Chondrocyte (in vitro differentiated cells): ENCODE measurements at regions not wholly inside any gene's neighbourhood (a gene's known extent, or its start where the extent isn't known, plus 50 kb on each side); places are given as distances from the start of the nearest gene placed in this dataset.

Experiments used
- DNase-seq: peaks from one replicate; pipeline ENCODE4 v3.0.0; 2021; ENCODE audit warnings: mixed read lengths, low spot score
- H3K27ac Mint-ChIP-seq: one replicate; pipeline ENCODE4 v1.8.0; 2021; ENCODE audit warnings: mild to moderate bottlenecking, moderate library complexity, mixed read lengths; ENCODE audit not compliant: unreplicated experiment
- H3K27me3 Mint-ChIP-seq: 2 replicates; pipeline ENCODE4 v1.8.0; 2021; ENCODE audit warnings: low read depth, mixed read lengths
- H3K36me3 Mint-ChIP-seq: 2 replicates; pipeline ENCODE4 v1.8.0; 2021; ENCODE audit warnings: low read depth, mixed read lengths
- H3K4me1 Mint-ChIP-seq: 2 replicates; pipeline ENCODE4 v1.8.0; 2021; ENCODE audit warnings: low read depth, mild to moderate bottlenecking, mixed read lengths
- H3K4me3 Mint-ChIP-seq: one replicate; pipeline ENCODE4 v1.8.0; 2021; ENCODE audit warnings: mild to moderate bottlenecking, moderate library complexity, mixed read lengths; ENCODE audit not compliant: unreplicated experiment
- H3K9me3 Mint-ChIP-seq: 2 replicates; pipeline ENCODE4 v1.8.0; 2021; ENCODE audit warnings: low read depth, mixed read lengths
- TF ChIP-seq, protein P1 (sequence below): fragments of 200-600 bp; sonication (generic); IDR thresholded peaks from 2 replicates; pipeline ENCODE4 v1.5.0; 2021; ENCODE audit warnings: antibody characterized with exemption, mild to moderate bottlenecking, moderate library complexity

DNA sequence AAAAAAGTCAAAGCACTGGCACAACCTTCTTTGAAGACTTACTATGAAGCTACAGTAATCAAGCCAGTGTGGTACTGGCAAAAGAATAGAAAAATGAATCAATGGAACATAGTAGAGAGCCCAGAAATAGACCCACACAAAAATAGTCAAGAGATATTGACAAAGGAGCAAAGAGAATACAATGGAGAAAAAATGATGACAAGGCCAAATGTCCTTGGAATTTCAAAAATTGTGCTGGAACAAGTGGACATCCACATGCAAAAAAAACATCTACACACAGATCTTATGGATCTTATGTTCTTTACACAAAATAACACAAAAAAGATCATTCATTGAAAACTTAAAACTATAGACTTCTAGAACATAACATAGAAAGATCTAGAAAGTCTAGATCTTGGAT is 1379.7 kb upstream of the SEL1L start:
- Mint-ChIP-seq H3K27me3 (peaks cover 6% of the 10 kb centered on the region), H3K4me1 (no peaks in the 10 kb centered on the region), H3K4me3 (no peak overlapping the region), H3K36me3 (no peaks in the 10 kb centered on the region), H3K9me3 (no peaks in the 10 kb centered on the region), H3K27ac (no peak overlapping the region)
- no peak for DNase-seq
- TF ChIP-seq, protein P1, sequence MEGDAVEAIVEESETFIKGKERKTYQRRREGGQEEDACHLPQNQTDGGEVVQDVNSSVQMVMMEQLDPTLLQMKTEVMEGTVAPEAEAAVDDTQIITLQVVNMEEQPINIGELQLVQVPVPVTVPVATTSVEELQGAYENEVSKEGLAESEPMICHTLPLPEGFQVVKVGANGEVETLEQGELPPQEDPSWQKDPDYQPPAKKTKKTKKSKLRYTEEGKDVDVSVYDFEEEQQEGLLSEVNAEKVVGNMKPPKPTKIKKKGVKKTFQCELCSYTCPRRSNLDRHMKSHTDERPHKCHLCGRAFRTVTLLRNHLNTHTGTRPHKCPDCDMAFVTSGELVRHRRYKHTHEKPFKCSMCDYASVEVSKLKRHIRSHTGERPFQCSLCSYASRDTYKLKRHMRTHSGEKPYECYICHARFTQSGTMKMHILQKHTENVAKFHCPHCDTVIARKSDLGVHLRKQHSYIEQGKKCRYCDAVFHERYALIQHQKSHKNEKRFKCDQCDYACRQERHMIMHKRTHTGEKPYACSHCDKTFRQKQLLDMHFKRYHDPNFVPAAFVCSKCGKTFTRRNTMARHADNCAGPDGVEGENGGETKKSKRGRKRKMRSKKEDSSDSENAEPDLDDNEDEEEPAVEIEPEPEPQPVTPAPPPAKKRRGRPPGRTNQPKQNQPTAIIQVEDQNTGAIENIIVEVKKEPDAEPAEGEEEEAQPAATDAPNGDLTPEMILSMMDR, result no peak

DNA sequence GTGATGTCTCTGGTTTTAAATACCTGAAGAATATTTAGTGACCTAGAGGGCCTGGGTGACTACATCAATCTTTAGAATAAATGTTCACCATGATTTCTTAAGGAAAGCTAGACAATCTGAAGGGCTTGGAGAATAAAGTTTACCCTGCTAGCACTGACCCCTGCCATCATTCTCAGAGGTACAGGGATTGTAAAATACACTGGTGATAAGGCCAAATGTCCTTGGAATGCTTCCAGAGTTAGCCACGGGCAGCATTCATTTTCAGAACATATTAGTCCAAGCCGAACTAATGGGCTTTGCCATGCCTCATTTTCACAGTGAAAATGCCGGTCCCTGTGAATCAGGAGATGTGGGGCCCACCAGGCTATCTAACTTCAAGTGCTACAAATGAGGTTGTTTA is 1381.7 kb upstream of the SEL1L start:
- TF ChIP-seq, protein P1, result no peak
- H3K4me3 Mint-ChIP-seq, result no peak overlapping the region
- H3K9me3 Mint-ChIP-seq, result no peaks in the 10 kb centered on the region
- no peak for DNase-seq
- peaks cover 4% of the 10 kb centered on the region for H3K27me3 Mint-ChIP-seq
- H3K36me3 Mint-ChIP-seq, result no peaks in the 10 kb centered on the region
- no peaks in the 10 kb centered on the region for H3K4me1 Mint-ChIP-seq
- no peak overlapping the region for H3K27ac Mint-ChIP-seq

DNA sequence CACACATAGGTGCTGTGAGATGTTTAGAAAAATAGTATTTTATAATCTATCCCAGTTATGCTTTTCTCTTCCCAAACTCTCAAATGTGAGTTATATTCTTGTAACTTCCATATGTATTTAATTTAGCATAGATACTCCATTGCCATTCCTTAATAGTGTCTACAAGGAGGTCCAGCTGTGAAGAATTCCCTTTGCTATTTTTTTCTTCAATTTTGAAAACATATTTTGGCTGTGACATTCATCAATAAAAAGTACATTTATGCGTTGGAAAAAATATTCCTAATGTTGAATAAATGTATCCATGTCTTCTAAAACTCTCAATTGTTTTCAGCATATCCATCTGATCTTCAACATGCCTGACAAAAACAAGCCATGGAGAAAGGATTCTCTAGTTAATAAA is 1402.0 kb upstream of the SEL1L start:
- Mint-ChIP-seq H3K27me3 (peaks cover 3% of the 10 kb centered on the region), H3K27ac (no peak overlapping the region), H3K4me1 (no peaks in the 10 kb centered on the region), H3K4me3 (no peak overlapping the region), H3K36me3 (no peaks in the 10 kb centered on the region), H3K9me3 (peaks cover 3% of the 10 kb centered on the region)
- no peak for DNase-seq
- TF ChIP-seq, protein P1, result no peak

DNA sequence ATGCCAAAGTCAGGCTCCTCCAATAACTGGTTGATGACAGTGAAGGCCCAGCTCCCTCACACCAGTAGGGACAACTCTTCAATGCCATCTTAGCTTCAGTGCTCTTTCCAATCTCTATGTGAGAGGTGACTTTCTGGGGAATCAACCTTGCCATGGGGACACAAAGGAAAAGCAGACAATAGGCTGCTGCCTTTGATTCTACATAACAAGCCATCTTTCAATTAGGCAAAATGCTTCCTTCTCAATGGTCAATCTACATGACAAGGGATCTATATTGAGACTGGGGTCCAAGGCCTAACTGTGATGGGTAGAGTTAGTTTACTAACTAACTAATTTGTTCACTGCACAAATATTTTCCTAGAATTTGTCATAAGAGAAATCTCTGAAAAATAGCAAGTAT is 1417.5 kb upstream of the SEL1L start:
- H3K27me3 Mint-ChIP-seq, result peaks cover 4% of the 10 kb centered on the region
- H3K27ac Mint-ChIP-seq, result no peak overlapping the region
- H3K4me1 Mint-ChIP-seq, result no peaks in the 10 kb centered on the region
- H3K9me3 Mint-ChIP-seq, result no peaks in the 10 kb centered on the region
- DNase-seq, result no peak
- TF ChIP-seq, protein P1, result no peak
- H3K4me3 Mint-ChIP-seq, result no peak overlapping the region
- no peaks in the 10 kb centered on the region for H3K36me3 Mint-ChIP-seq

DNA sequence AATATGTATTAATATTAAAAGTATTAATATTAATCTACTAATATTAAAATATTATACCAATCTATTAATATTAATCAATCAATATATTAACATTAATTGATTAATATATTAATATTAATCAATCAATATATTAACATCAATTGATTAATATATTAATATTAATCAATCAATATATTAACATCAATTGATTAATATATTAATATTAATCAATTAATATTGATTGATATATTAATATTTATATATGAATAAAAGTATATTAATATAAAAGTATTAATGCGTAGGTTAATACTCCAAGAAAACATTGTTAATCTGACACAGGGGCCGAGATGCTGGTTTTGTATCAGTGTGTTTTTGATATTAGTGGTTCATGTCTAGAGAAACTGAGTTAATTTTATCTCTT is 1430.1 kb upstream of the SEL1L start:
- Mint-ChIP-seq H3K36me3 (no peaks in the 10 kb centered on the region), H3K27me3 (no peaks in the 10 kb centered on the region), H3K4me3 (no peak overlapping the region), H3K9me3 (no peaks in the 10 kb centered on the region), H3K4me1 (no peaks in the 10 kb centered on the region), H3K27ac (no peak overlapping the region)
- TF ChIP-seq, protein P1, result no peak
- no peak for DNase-seq
